ENCODE measurements at regions not wholly inside any gene's neighbourhood (a gene's known extent, or its start where the extent isn't known, plus 50 kb on each side); places are given as distances from the start of the nearest gene placed in this dataset.

DNA sequence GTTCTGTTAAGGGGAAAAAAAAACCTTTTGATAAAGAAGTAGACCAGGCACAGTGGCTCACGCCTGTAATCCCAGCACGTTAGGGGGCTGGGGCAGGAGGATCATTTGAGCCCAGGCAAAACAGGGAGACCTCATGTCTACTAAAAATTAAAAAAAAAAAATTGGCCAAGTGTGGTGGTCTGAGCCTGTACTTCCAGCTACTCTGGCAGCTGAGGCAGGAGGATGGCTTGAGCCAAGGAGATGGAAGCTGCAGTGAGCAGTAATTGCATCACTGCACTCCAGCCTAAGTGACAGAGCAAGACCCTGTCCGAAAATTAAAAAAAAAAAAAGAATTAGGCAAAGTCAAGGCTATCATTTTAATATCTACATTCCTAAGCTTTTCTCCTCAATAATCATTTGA lies 124.8 kb upstream of the CPM start:
- no peak overlapping the region for H3K4me3 ChIP-seq (ENCODE audit: low read depth, low read length)
- no peak overlapping the region for H3K27ac ChIP-seq
- H3K36me3 ChIP-seq (replicated peaks): no peaks in the 10 kb centered on the region
- no peak for TF ChIP-seq CTCF (IDR thresholded peaks at IDR 0.05; ENCODE audit: low read depth, low read length, missing control alignments)
- in situ Hi-C loops (cut with HindIII; ENCODE audit: low pct_ligation_motif_present, low sequenced_read_pairs): loop anchor here (25.0 kb wide), 1 partner anchor 195 kb away; no protein-coding TSS in a partner anchor
- no peaks in the 10 kb centered on the region for H3K27me3 ChIP-seq (replicated peaks)
- DNase-seq: no peak

GRCh38 chr12:69059465-69060457 lies 126.8 kb upstream of the CPM start:
- Histone ChIP-seq H3K36me3 (replicated peaks) (no peaks in the 10 kb centered on the region), H3K4me3 (ENCODE audit: low read depth, low read length) (no peak overlapping the region), H3K27me3 (replicated peaks) (no peaks in the 10 kb centered on the region), H3K27ac (peak overlapping the region; percentile 31)
- no peak for TF ChIP-seq CTCF (IDR thresholded peaks at IDR 0.05; ENCODE audit: low read depth, low read length, missing control alignments)
- DNase-seq: peak; percentile 85
- in situ Hi-C loops (cut with HindIII; ENCODE audit: low pct_ligation_motif_present, low sequenced_read_pairs): loop anchor here (25.0 kb wide), 1 partner anchor 197 kb away; no protein-coding TSS in a partner anchor

GRCh38 chr12:69061574-69061973 lies 128.6 kb upstream of the CPM start:
- H3K36me3 ChIP-seq (replicated peaks): no peaks in the 10 kb centered on the region
- TF ChIP-seq CTCF (IDR thresholded peaks at IDR 0.05; ENCODE audit: low read depth, low read length, missing control alignments): no peak
- H3K27ac ChIP-seq: no peak overlapping the region
- DNase-seq: no peak
- H3K27me3 ChIP-seq (replicated peaks): no peaks in the 10 kb centered on the region
- no peak overlapping the region for H3K4me3 ChIP-seq (ENCODE audit: low read depth, low read length)
- in situ Hi-C loops (cut with HindIII; ENCODE audit: low pct_ligation_motif_present, low sequenced_read_pairs): loop anchor here (25.0 kb wide), 1 partner anchor 199 kb away; no protein-coding TSS in a partner anchor

- in situ Hi-C loops (cut with HindIII; ENCODE audit: low pct_ligation_motif_present, low sequenced_read_pairs): loop anchor here (25.0 kb wide), 1 partner anchor 200 kb away; no protein-coding TSS in a partner anchor
- Histone ChIP-seq H3K27me3 (replicated peaks) (no peaks in the 10 kb centered on the region), H3K27ac (no peak overlapping the region), H3K36me3 (replicated peaks) (no peaks in the 10 kb centered on the region), H3K4me3 (ENCODE audit: low read depth, low read length) (no peak overlapping the region)
- no peak for DNase-seq
- TF ChIP-seq CTCF (IDR thresholded peaks at IDR 0.05; ENCODE audit: low read depth, low read length, missing control alignments): no peak
Observed at GRCh38 chr12:69062621-69063237, 129.8 kb upstream of the CPM start.

DNA sequence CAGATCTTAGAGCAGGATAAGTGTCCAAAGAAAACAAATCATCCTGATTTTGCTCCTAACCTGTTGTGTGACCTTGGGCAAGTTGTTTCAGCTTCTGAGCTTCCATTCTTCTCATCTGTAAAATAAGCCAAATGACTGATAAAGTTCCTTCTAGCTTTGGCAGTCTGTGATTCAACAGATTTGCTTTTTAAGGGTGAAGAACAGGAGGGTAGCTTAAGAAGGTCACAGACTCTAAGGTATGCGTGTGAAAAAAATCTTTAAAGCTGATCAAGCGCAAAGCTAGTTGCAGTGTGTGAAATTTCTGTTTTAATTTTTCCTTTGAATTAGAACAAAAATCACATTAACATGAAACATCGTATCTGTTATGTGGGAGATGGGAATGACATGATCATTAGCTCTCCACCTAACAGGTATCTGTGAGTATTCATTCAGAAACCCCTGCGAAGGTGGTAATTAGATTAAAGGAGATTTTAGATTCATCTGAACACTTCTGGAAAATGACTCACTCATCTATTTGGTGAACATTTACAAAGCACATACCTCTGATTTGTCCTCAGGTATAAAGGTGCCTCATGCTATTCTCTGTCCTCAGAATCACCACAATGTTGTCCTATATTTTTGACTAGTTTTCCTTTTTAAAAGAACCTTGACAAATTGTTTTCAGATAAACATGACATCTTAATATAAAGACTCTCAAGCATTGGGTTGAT lies 131.9 kb upstream of the CPM start:
- TF ChIP-seq CTCF (IDR thresholded peaks at IDR 0.05; ENCODE audit: low read depth, low read length, missing control alignments): no peak
- Histone ChIP-seq H3K36me3 (replicated peaks) (no peaks in the 10 kb centered on the region), H3K27me3 (replicated peaks) (no peaks in the 10 kb centered on the region), H3K4me3 (ENCODE audit: low read depth, low read length) (no peak overlapping the region), H3K27ac (no peak overlapping the region)
- DNase-seq: no peak
- in situ Hi-C loops (cut with HindIII; ENCODE audit: low pct_ligation_motif_present, low sequenced_read_pairs): loop anchor here (25.0 kb wide), 1 partner anchor 203 kb away; no protein-coding TSS in a partner anchor

All from brain microvascular endothelial cell (primary cell).